Vagina (tissue), 2 donors: ENCODE measurements at regions not wholly inside any gene's neighbourhood (a gene's known extent, or its start where the extent isn't known, plus 50 kb on each side); places are given as distances from the start of the nearest gene placed in this dataset.

Experiments used
- DNase-seq, 2 donors: peaks; one replicate each; pipeline ENCODE4 v3.0.0-alpha.2; 2017; ENCODE audit errors: extremely low spot score in 2 of 2
- H3K27ac ChIP-seq: fragments of 200-600 bp; sonication (generic); one replicate; pipeline ENCODE4 v1.5.1; 2019
- H3K27me3 ChIP-seq: fragments of 200-600 bp; sonication (generic); one replicate; pipeline ENCODE4 v1.5.1; 2019
- H3K36me3 ChIP-seq, 2 donors: fragments of 200-600 bp; sonication (generic); one replicate each; pipeline ENCODE4 v1.5.1; 2017 to 2019
- H3K4me1 ChIP-seq: fragments of 200-600 bp; sonication (generic); one replicate; pipeline ENCODE4 v1.5.1; 2019
- H3K4me3 ChIP-seq, 2 donors: fragments of 200-600 bp; sonication (generic); 1 replicate in 1 of 2; 2 replicates in 1 of 2; pipeline ENCODE4 v1.5.1; 2016 to 2019
- H3K9me3 ChIP-seq: fragments of 200-600 bp; sonication (generic); one replicate; pipeline ENCODE4 v1.5.1; 2019
- CTCF ChIP-seq, 3 experiments: fragments of 450-650 bp in 2 of 3; fragments of 200-600 bp in 1 of 3; sonication (generic) in 1 of 3; IDR thresholded peaks; one replicate each; pipeline ENCODE4 v1.5.1; 2017 to 2019; ENCODE audit warnings: antibody characterized with exemption in 3 of 3, mild to moderate bottlenecking in 2 of 3, moderate library complexity in 2 of 3
- POLR2A ChIP-seq, 2 donors: fragments of 450-650 bp; IDR thresholded peaks; one replicate each; pipeline ENCODE4 v1.6.1; 2017; ENCODE audit warnings: antibody characterized with exemption in 2 of 2, mild to moderate bottlenecking in 2 of 2, moderate library complexity in 2 of 2
- POLR2AphosphoS5 ChIP-seq, 2 donors: sonication (generic); formaldehyde crosslinking; IDR thresholded peaks; one replicate each; pipeline ENCODE4 v1.9.0; 2017; ENCODE audit warnings: antibody characterized with exemption in 2 of 2, mild to moderate bottlenecking in 2 of 2, low read depth in 1 of 2; ENCODE audit not compliant: insufficient read depth in 1 of 2
- intact Hi-C: fragments of 100-400 bp; cut with DNase I; formaldehyde crosslinking; loops from one replicate; pipeline ENCODE4 v1.15.1; 2023

GRCh38 chr10:21099291-21100062 is 202.4 kb upstream of the NEBL start:
- no peaks in the 10 kb centered on the region for H3K36me3 ChIP-seq
- DNase-seq = no peak
- peaks cover 10% of the 10 kb centered on the region for H3K4me1 ChIP-seq
- no peaks in the 10 kb centered on the region for H3K27me3 ChIP-seq
- H3K4me3 ChIP-seq = no peak overlapping the region
- peak overlapping the region; percentile 60 for H3K27ac ChIP-seq
- TF ChIP-seq POLR2A (IDR thresholded peaks at IDR 0.05) = no peak
- TF ChIP-seq POLR2AphosphoS5 (IDR thresholded peaks at IDR 0.05; ENCODE audit: insufficient read depth in 1 of 2, low read depth in 1 of 2) = no peak
- TF ChIP-seq CTCF (IDR thresholded peaks at IDR 0.05) = no peak
- intact Hi-C loops = no loop called here
- no peaks in the 10 kb centered on the region for H3K9me3 ChIP-seq

- Histone ChIP-seq H3K36me3 (no peaks in the 10 kb centered on the region), H3K4me1 (peaks cover 10% of the 10 kb centered on the region), H3K9me3 (no peaks in the 10 kb centered on the region), H3K27me3 (no peaks in the 10 kb centered on the region), H3K27ac (no peak overlapping the region), H3K4me3 (no peak overlapping the region)
- intact Hi-C loops = no loop called here
- TF ChIP-seq CTCF (IDR thresholded peaks at IDR 0.05) (no peak), POLR2A (IDR thresholded peaks at IDR 0.05) (no peak), POLR2AphosphoS5 (IDR thresholded peaks at IDR 0.05; ENCODE audit: insufficient read depth in 1 of 2, low read depth in 1 of 2) (no peak)
- DNase-seq = no peak
Measured at GRCh38 chr10:21097926-21098355, 200.8 kb upstream of the NEBL start.

- TF ChIP-seq CTCF (IDR thresholded peaks at IDR 0.05) (no peak), POLR2AphosphoS5 (IDR thresholded peaks at IDR 0.05; ENCODE audit: insufficient read depth in 1 of 2, low read depth in 1 of 2) (no peak), POLR2A (IDR thresholded peaks at IDR 0.05) (no peak)
- no peaks in the 10 kb centered on the region for H3K27me3 ChIP-seq
- H3K9me3 ChIP-seq = no peaks in the 10 kb centered on the region
- intact Hi-C loops = no loop called here
- no peak overlapping the region for H3K4me3 ChIP-seq
- H3K27ac ChIP-seq = no peak overlapping the region
- no peak for DNase-seq
- no peaks in the 10 kb centered on the region for H3K36me3 ChIP-seq
- peaks cover 5% of the 10 kb centered on the region for H3K4me1 ChIP-seq
Measured at GRCh38 chr10:21095494-21096055, 198.5 kb upstream of the NEBL start.

- intact Hi-C loops = no loop called here
- DNase-seq = no peak
- no peak for TF ChIP-seq CTCF (IDR thresholded peaks at IDR 0.05)
- TF ChIP-seq POLR2A (IDR thresholded peaks at IDR 0.05) = no peak
- no peak for TF ChIP-seq POLR2AphosphoS5 (IDR thresholded peaks at IDR 0.05; ENCODE audit: insufficient read depth in 1 of 2, low read depth in 1 of 2)
Measured at GRCh38 chr10:21095073-21095472, 198.0 kb upstream of the NEBL start.

More at GRCh38 chr10:21095073-21095472, 198.0 kb upstream of the NEBL start:
- no peaks in the 10 kb centered on the region for H3K36me3 ChIP-seq
- no peaks in the 10 kb centered on the region for H3K27me3 ChIP-seq
- no peaks in the 10 kb centered on the region for H3K9me3 ChIP-seq
- H3K4me3 ChIP-seq = no peak overlapping the region
- H3K4me1 ChIP-seq = peaks cover 5% of the 10 kb centered on the region
- H3K27ac ChIP-seq = no peak overlapping the region
